ENCODE measurements at regions not wholly inside any gene's neighbourhood (a gene's known extent, or its start where the extent isn't known, plus 50 kb on each side); places are given as distances from the start of the nearest gene placed in this dataset.

DNA sequence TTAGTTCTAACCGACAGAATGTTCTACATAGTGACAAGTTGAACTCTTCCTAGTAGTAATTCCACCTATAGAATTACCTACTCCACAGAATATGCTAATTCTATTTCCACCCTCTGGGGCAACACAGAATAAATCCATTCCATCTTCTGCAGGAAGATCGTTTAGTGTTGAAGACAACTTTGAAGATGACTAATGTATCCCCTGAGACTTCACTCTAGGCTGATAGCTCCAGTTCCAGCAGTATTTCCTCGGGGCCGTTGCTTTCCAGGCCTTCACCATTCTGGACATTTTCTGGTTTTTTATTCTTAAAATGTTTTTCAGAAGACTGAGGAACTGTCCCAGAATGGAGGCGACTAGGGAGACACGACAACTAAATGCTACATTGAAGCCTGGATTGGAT lies 61.0 kb upstream of the CSF1 start:
- Histone ChIP-seq H4K20me1 (ENCODE audit: insufficient read depth, low read length) (no peaks in the 10 kb centered on the region), H3K36me3 (ENCODE audit: insufficient read depth, low read length) (no peaks in the 10 kb centered on the region), H3K27me3 (ENCODE audit: insufficient read depth, low read length) (no peaks in the 10 kb centered on the region), H3K9me3 (ENCODE audit: low read depth, low read length) (no peaks in the 10 kb centered on the region), H3K4me2 (ENCODE audit: insufficient read depth, low read length) (no peak overlapping the region), H3K27ac (ENCODE audit: low read depth, low read length) (no peak overlapping the region), H3K79me2 (ENCODE audit: insufficient read depth, low read length) (no peaks in the 10 kb centered on the region), H3K4me3 (ENCODE audit: insufficient read depth, low read length) (no peak overlapping the region), H2AFZ (ENCODE audit: low read length) (no peak overlapping the region), H3K4me1 (ENCODE audit: insufficient read depth, low read length) (peaks cover 23% of the 10 kb centered on the region)
- TF ChIP-seq, protein P1, sequence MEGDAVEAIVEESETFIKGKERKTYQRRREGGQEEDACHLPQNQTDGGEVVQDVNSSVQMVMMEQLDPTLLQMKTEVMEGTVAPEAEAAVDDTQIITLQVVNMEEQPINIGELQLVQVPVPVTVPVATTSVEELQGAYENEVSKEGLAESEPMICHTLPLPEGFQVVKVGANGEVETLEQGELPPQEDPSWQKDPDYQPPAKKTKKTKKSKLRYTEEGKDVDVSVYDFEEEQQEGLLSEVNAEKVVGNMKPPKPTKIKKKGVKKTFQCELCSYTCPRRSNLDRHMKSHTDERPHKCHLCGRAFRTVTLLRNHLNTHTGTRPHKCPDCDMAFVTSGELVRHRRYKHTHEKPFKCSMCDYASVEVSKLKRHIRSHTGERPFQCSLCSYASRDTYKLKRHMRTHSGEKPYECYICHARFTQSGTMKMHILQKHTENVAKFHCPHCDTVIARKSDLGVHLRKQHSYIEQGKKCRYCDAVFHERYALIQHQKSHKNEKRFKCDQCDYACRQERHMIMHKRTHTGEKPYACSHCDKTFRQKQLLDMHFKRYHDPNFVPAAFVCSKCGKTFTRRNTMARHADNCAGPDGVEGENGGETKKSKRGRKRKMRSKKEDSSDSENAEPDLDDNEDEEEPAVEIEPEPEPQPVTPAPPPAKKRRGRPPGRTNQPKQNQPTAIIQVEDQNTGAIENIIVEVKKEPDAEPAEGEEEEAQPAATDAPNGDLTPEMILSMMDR (IDR thresholded peaks at IDR 0.05; ENCODE audit: extremely low read depth, low read depth, low read length) = no peak
- peak; percentile 61 for DNase-seq (ENCODE audit: insufficient read length, low spot score, missing footprints)

DNA sequence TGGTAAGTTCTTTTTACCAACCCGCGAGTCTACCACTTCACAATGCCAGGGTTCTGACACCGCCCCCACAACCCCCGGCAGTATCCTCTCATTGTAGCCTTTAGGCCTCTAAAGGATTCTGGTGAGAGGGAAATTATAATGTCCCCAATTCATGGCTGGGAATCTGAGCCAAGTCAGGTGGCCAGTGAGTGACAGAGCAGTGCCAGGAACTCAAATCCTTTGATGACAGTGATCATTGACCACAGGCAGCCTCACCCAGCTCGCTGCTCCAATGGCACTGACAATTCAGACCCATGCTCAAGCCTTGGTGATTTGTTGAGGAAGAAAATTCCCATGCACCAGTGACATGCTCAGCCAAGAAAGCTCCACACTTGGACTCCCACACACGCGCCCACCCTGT lies 63.4 kb upstream of the CSF1 start:
- DNase-seq (ENCODE audit: insufficient read length, low spot score, missing footprints) = no peak
- H4K20me1 ChIP-seq (ENCODE audit: insufficient read depth, low read length) = no peaks in the 10 kb centered on the region
- H3K27me3 ChIP-seq (ENCODE audit: insufficient read depth, low read length) = no peaks in the 10 kb centered on the region
- no peaks in the 10 kb centered on the region for H3K9me3 ChIP-seq (ENCODE audit: low read depth, low read length)
- H3K4me1 ChIP-seq (ENCODE audit: insufficient read depth, low read length) = peaks cover 22% of the 10 kb centered on the region
- H3K4me3 ChIP-seq (ENCODE audit: insufficient read depth, low read length) = no peak overlapping the region
- no peaks in the 10 kb centered on the region for H3K36me3 ChIP-seq (ENCODE audit: insufficient read depth, low read length)
- no peaks in the 10 kb centered on the region for H3K79me2 ChIP-seq (ENCODE audit: insufficient read depth, low read length)
- no peak overlapping the region for H2AFZ ChIP-seq (ENCODE audit: low read length)
- no peak overlapping the region for H3K27ac ChIP-seq (ENCODE audit: low read depth, low read length)
- H3K4me2 ChIP-seq (ENCODE audit: insufficient read depth, low read length) = no peak overlapping the region
- TF ChIP-seq, protein P1 (IDR thresholded peaks at IDR 0.05; ENCODE audit: extremely low read depth, low read depth, low read length) = no peak

DNA sequence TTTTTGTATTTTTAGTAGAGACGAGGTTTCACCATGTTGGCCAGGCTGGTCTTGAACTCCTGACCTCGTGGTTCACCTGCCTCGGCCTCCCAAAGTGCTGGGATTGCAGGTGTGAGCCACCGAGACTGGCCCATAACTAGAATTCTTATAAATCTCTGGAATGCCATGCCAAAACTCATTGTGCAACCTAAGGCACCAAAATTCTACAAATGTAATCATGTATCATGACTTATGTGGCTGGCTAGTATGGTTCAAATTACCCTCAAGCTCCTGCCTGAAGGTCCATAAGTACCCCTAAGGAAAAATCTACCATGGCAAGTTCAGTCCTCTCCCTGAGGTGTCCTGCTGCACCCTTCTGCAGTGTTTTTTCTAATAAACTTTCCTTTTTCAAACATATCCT lies 63.8 kb upstream of the CSF1 start:
- Histone ChIP-seq H3K36me3 (ENCODE audit: insufficient read depth, low read length) (no peaks in the 10 kb centered on the region), H3K9me3 (ENCODE audit: low read depth, low read length) (no peaks in the 10 kb centered on the region), H3K4me1 (ENCODE audit: insufficient read depth, low read length) (peaks cover 19% of the 10 kb centered on the region), H3K27ac (ENCODE audit: low read depth, low read length) (no peak overlapping the region), H3K4me3 (ENCODE audit: insufficient read depth, low read length) (no peak overlapping the region), H3K79me2 (ENCODE audit: insufficient read depth, low read length) (no peaks in the 10 kb centered on the region), H3K27me3 (ENCODE audit: insufficient read depth, low read length) (no peaks in the 10 kb centered on the region), H3K4me2 (ENCODE audit: insufficient read depth, low read length) (no peak overlapping the region), H2AFZ (ENCODE audit: low read length) (no peak overlapping the region), H4K20me1 (ENCODE audit: insufficient read depth, low read length) (no peaks in the 10 kb centered on the region)
- TF ChIP-seq, protein P1 (IDR thresholded peaks at IDR 0.05; ENCODE audit: extremely low read depth, low read depth, low read length) = no peak
- no peak for DNase-seq (ENCODE audit: insufficient read length, low spot score, missing footprints)

DNA sequence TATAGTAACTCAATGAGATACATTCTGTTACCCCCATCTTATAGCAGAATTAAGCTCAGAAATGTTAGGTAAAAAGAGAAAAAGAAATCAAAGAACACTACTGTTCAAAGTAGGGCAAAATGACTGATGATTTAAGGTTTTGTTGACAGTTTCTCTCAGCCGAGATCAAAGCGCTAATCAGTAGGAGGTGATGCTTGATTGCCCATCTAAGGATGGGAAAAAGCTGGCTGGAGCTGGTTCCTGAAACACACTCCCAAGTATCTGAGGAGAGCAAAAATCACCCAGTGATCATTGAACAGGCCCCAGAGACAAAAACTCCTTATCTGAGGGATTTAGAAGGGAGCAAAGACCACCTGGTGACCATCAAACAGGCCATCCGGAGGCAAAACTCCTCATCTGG lies 64.5 kb upstream of the CSF1 start:
- Histone ChIP-seq H3K4me3 (ENCODE audit: insufficient read depth, low read length) (no peak overlapping the region), H3K27me3 (ENCODE audit: insufficient read depth, low read length) (no peaks in the 10 kb centered on the region), H4K20me1 (ENCODE audit: insufficient read depth, low read length) (no peaks in the 10 kb centered on the region), H3K9me3 (ENCODE audit: low read depth, low read length) (no peaks in the 10 kb centered on the region), H3K27ac (ENCODE audit: low read depth, low read length) (no peak overlapping the region), H2AFZ (ENCODE audit: low read length) (no peak overlapping the region), H3K36me3 (ENCODE audit: insufficient read depth, low read length) (no peaks in the 10 kb centered on the region), H3K4me2 (ENCODE audit: insufficient read depth, low read length) (no peak overlapping the region), H3K79me2 (ENCODE audit: insufficient read depth, low read length) (no peaks in the 10 kb centered on the region), H3K4me1 (ENCODE audit: insufficient read depth, low read length) (peaks cover 19% of the 10 kb centered on the region)
- DNase-seq (ENCODE audit: insufficient read length, low spot score, missing footprints) = no peak
- TF ChIP-seq, protein P1 (IDR thresholded peaks at IDR 0.05; ENCODE audit: extremely low read depth, low read depth, low read length) = no peak
